Caco-2 (cell line): ENCODE measurements at regions not wholly inside any gene's neighbourhood (a gene's known extent, or its start where the extent isn't known, plus 50 kb on each side); places are given as distances from the start of the nearest gene placed in this dataset.

Experiments used
- BruUV-seq: library from RNA; stranded (reverse); fragments of 400-500 nt; replicated peaks from 2 replicates; lab custom pipeline; 2021; lab: Mats Ljungman, UMichigan
- CTCF ChIA-PET: fragments of 300-600 bp; sonication (Branson Sonifier 250); formaldehyde crosslinking; loops from one replicate; lab custom pipeline; 2022; ENCODE audit warnings: antibody characterized with exemption; lab: Charles Lee
- POLR2A ChIA-PET: fragments of 300-600 bp; sonication (Branson Sonifier 250); formaldehyde crosslinking; loops from one replicate; lab custom pipeline; 2022; ENCODE audit warnings: antibody characterized with exemption; lab: Charles Lee
- DNase-seq, 2 experiments: peaks; one replicate each; pipeline versions ENCODE4 v3.0.0 to v3.0.0-alpha.2; 2020 to 2022
- H3K27me3 ChIP-seq: replicated peaks from 2 replicates; pipeline ENCODE4 v1.6.0; 2011; ENCODE audit warnings: low read length; ENCODE audit not compliant: control insufficient read depth, insufficient read depth
- H3K36me3 ChIP-seq: 2 replicates; pipeline ENCODE4 v1.5.1; 2011; ENCODE audit warnings: low read length; ENCODE audit not compliant: control insufficient read depth, insufficient read depth
- H3K4me1 ChIP-seq: fragments of 250-450 bp; sonication (Bioruptor Pico); 2 replicates; pipeline ENCODE4 v1.5.1; 2020; ENCODE audit warnings: mild to moderate bottlenecking
- H3K4me3 ChIP-seq: 2 replicates; pipeline ENCODE4 v1.5.1; 2011; ENCODE audit warnings: low read depth, mild to moderate bottlenecking, control low read depth, low read length
- H3K9me3 ChIP-seq: fragments of 250-450 bp; sonication (Bioruptor Pico); 2 replicates; pipeline ENCODE4 v1.5.1; 2020; ENCODE audit warnings: mild to moderate bottlenecking, moderate library complexity
- H3K27ac Mint-ChIP-seq: one replicate; pipeline ENCODE4 v1.8.0; 2022; ENCODE audit warnings: mixed read lengths; ENCODE audit not compliant: unreplicated experiment
- H3K27me3 Mint-ChIP-seq: one replicate; pipeline ENCODE4 v1.8.0; 2022; ENCODE audit warnings: mixed read lengths; ENCODE audit not compliant: insufficient read depth, unreplicated experiment
- H3K36me3 Mint-ChIP-seq: one replicate; pipeline ENCODE4 v1.8.0; 2022; ENCODE audit warnings: mild to moderate bottlenecking, mixed read lengths; ENCODE audit not compliant: insufficient read depth, unreplicated experiment
- H3K4me1 Mint-ChIP-seq: one replicate; pipeline ENCODE4 v1.8.0; 2022; ENCODE audit warnings: low read depth, mixed read lengths; ENCODE audit not compliant: unreplicated experiment
- H3K4me3 Mint-ChIP-seq: one replicate; pipeline ENCODE4 v1.8.0; 2022; ENCODE audit warnings: mild to moderate bottlenecking, moderate library complexity, mixed read lengths; ENCODE audit not compliant: unreplicated experiment
- H3K9me3 Mint-ChIP-seq: one replicate; pipeline ENCODE4 v1.8.0; 2022; ENCODE audit warnings: mixed read lengths; ENCODE audit not compliant: unreplicated experiment
- intact Hi-C: fragments of 100-400 bp; cut with micrococcal nuclease; formaldehyde crosslinking; loops from one replicate; pipeline ENCODE4 v1.10.0; 2022; ENCODE audit not compliant: unreplicated experiment
- TF ChIP-seq, protein P1 (sequence below), 2 experiments: fragments of 200-600 bp in 1 of 2; IDR thresholded peaks; 1 replicate in 1 of 2; 2 replicates in 1 of 2; pipeline versions ENCODE4 v1.5.1 to v1.8.0; 2011 to 2022; ENCODE audit warnings: antibody characterized with exemption in 1 of 2, control low read depth in 1 of 2, inconsistent platforms in 1 of 2, low read depth in 1 of 2, low read length in 1 of 2, mild to moderate bottlenecking in 1 of 2, moderate library complexity in 1 of 2; ENCODE audit not compliant: insufficient read depth in 1 of 2, severe bottlenecking in 1 of 2, unreplicated experiment in 1 of 2

DNA sequence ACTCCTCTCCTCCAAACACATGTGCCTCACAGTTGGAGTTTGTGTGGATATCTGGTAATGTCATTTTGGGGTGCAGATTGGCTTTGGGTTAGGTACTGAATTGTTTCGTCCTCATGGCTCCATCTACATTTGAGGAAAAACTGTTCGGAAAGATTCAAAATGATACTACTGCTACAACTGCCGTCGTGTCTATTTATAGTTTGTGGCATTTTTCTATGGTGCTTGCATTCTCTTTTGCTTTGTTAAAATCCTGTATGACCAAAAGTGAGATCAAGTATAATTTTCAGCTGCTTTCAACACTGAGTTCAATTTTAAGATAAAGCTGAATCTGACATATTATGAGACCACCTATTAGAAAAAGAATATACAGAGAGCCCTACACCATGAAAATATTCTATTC lies 176.3 kb upstream of the DSEL start:
- H3K4me1 Mint-ChIP-seq, result no peaks in the 10 kb centered on the region

DNA sequence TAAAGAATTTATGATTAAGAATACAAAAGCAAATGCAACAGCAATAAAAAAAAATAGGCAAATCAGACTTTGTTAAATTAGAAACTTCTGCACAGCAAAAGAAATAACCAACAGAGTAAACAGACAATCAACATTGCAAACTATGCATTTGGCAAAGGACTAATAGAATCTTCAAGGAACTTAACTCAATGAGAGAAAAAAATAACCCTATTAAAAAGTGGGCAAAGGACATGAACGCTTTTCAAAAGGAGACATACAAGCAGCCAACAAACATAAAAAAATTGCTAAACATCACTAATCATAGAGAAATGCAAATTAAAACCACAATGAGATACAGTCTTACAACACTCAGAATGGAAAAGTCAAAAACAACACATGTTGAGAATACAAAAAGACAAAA lies 166.0 kb upstream of the DSEL start:
- ChIA-PET POLR2A (no interaction called here), CTCF (no interaction called here)
- Histone ChIP-seq H3K36me3 (no peaks in the 10 kb centered on the region), H3K27me3 (no peaks in the 10 kb centered on the region), H3K4me1 (no peaks in the 10 kb centered on the region), H3K4me3 (no peak overlapping the region), H3K9me3 (no peaks in the 10 kb centered on the region)
- Mint-ChIP-seq H3K4me3 (no peak overlapping the region), H3K27me3 (peaks cover 3% of the 10 kb centered on the region), H3K9me3 (no peaks in the 10 kb centered on the region), H3K4me1 (no peaks in the 10 kb centered on the region), H3K36me3 (no peaks in the 10 kb centered on the region), H3K27ac (no peak overlapping the region)
- TF ChIP-seq, protein P1, sequence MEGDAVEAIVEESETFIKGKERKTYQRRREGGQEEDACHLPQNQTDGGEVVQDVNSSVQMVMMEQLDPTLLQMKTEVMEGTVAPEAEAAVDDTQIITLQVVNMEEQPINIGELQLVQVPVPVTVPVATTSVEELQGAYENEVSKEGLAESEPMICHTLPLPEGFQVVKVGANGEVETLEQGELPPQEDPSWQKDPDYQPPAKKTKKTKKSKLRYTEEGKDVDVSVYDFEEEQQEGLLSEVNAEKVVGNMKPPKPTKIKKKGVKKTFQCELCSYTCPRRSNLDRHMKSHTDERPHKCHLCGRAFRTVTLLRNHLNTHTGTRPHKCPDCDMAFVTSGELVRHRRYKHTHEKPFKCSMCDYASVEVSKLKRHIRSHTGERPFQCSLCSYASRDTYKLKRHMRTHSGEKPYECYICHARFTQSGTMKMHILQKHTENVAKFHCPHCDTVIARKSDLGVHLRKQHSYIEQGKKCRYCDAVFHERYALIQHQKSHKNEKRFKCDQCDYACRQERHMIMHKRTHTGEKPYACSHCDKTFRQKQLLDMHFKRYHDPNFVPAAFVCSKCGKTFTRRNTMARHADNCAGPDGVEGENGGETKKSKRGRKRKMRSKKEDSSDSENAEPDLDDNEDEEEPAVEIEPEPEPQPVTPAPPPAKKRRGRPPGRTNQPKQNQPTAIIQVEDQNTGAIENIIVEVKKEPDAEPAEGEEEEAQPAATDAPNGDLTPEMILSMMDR (IDR thresholded peaks at IDR 0.05; ENCODE audit: insufficient read depth in 1 of 2, low read depth in 1 of 2, low read length in 1 of 2, severe bottlenecking in 1 of 2, unreplicated experiment in 1 of 2), result no peak
- DNase-seq, result no peak
- no TSS peak for BruUV-seq
- intact Hi-C loops, result no loop called here

More for the DNA sequence above, 176.3 kb upstream of the DSEL start:
- no peak overlapping the region for H3K4me3 ChIP-seq
- TF ChIP-seq, protein P1 (IDR thresholded peaks at IDR 0.05; ENCODE audit: insufficient read depth in 1 of 2, low read depth in 1 of 2, low read length in 1 of 2, severe bottlenecking in 1 of 2, unreplicated experiment in 1 of 2), result no peak
- intact Hi-C loops, result no loop called here
- no peaks in the 10 kb centered on the region for H3K27me3 ChIP-seq
- Mint-ChIP-seq H3K27me3 (no peaks in the 10 kb centered on the region), H3K9me3 (no peaks in the 10 kb centered on the region), H3K36me3 (no peaks in the 10 kb centered on the region), H3K27ac (no peak overlapping the region), H3K4me3 (no peak overlapping the region)
- ChIA-PET CTCF (no interaction called here), POLR2A (no interaction called here)
- no peak for DNase-seq
- no TSS peak for BruUV-seq
- H3K4me1 ChIP-seq, result no peaks in the 10 kb centered on the region
- no peaks in the 10 kb centered on the region for H3K36me3 ChIP-seq
- no peaks in the 10 kb centered on the region for H3K9me3 ChIP-seq

- TF ChIP-seq, protein P1 (IDR thresholded peaks at IDR 0.05; ENCODE audit: insufficient read depth in 1 of 2, low read depth in 1 of 2, low read length in 1 of 2, severe bottlenecking in 1 of 2, unreplicated experiment in 1 of 2), result no peak
- no peaks in the 10 kb centered on the region for H3K4me1 ChIP-seq
- Mint-ChIP-seq H3K27me3 (no peaks in the 10 kb centered on the region), H3K27ac (no peak overlapping the region), H3K4me1 (no peaks in the 10 kb centered on the region), H3K9me3 (no peaks in the 10 kb centered on the region), H3K36me3 (no peaks in the 10 kb centered on the region), H3K4me3 (no peak overlapping the region)
- POLR2A ChIA-PET, result no interaction called here
- no peak for DNase-seq
- H3K4me3 ChIP-seq, result no peak overlapping the region
- no peaks in the 10 kb centered on the region for H3K27me3 ChIP-seq
- CTCF ChIA-PET, result no interaction called here
- BruUV-seq, result no TSS peak
- no peaks in the 10 kb centered on the region for H3K9me3 ChIP-seq
- no peaks in the 10 kb centered on the region for H3K36me3 ChIP-seq
- intact Hi-C loops, result no loop called here
Measured at GRCh38 chr18:67677489-67677888, 161.0 kb upstream of the DSEL start.
